HepG2 (cell line): ENCODE measurements at regions not wholly inside any gene's neighbourhood (a gene's known extent, or its start where the extent isn't known, plus 50 kb on each side); places are given as distances from the start of the nearest gene placed in this dataset.
"Not testable (repeated sequence)": the region's sequence is repeated elsewhere in the genome, so short reads cannot be mapped to it uniquely, and the experiment has no call there.

ENCODE experiments used
- ATAC-seq: fragments of 200-7000 bp; cut with Tn5 transposase; 3 replicates; pipeline ENCODE4 v1.9.1; 2020; ENCODE audit warnings: mild to moderate bottlenecking, moderate library complexity
- BruUV-seq: library from RNA; stranded (reverse); fragments of 400-500 nt; replicated peaks from 2 replicates; lab custom pipeline; 2021; lab: Mats Ljungman, UMichigan
- CTCF ChIA-PET: fragments of 300-600 bp; formaldehyde crosslinking; extraction: SDS; loops from one replicate; lab custom pipeline; 2021; ENCODE audit warnings: low total read pairs, inconsistent platforms, low intra/inter-chr PET ratio; lab: Yijun Ruan, JAX
- POLR2A ChIA-PET: fragments of 350-600 bp; sonication (Branson Sonifier 250); formaldehyde crosslinking; loops from one replicate; lab custom pipeline; 2020; ENCODE audit warnings: antibody characterized with exemption, inconsistent platforms; lab: Yijun Ruan, JAX
- DNase-seq: peaks from one replicate; pipeline ENCODE4 v3.0.0-alpha.2; 2015; ENCODE audit warnings: low spot score
- FAIRE-seq: peaks from 3 replicates; lab custom pipeline; 2011; peaks lifted over from hg19 to GRCh38; lab: Jason Lieb, UNC
- H2AFZ ChIP-seq: one replicate; pipeline ENCODE4 v1.6.1; 2011; ENCODE audit warnings: low read length, inconsistent platforms
- H3K27ac ChIP-seq: fragments of 300-600 bp; 3 replicates; pipeline ENCODE4 v1.8.0; 2011; ENCODE audit warnings: mixed run types, mild to moderate bottlenecking, mixed read lengths, low read length, inconsistent platforms; ENCODE audit not compliant: insufficient read depth; ENCODE audit errors: extremely low read length
- H3K27me3 ChIP-seq, 2 experiments: fragments of 200-600 bp in 1 of 2; 2 replicates in 1 of 2; 3 replicates in 1 of 2; pipeline versions ENCODE4 v1.6.0 to v1.8.0; 2011; ENCODE audit warnings: low read length in 2 of 2, mild to moderate bottlenecking in 2 of 2, moderate library complexity in 2 of 2, inconsistent platforms in 1 of 2; ENCODE audit not compliant: insufficient read depth in 2 of 2, control insufficient read depth in 1 of 2
- H3K36me3 ChIP-seq, 2 experiments: fragments of 200-600 bp in 1 of 2; replicated peaks in 1 of 2; 2 replicates in 1 of 2; 3 replicates in 1 of 2; pipeline versions ENCODE4 v1.5.1 to v1.8.0; 2011; ENCODE audit warnings: low read length in 2 of 2, inconsistent platforms in 1 of 2; ENCODE audit not compliant: insufficient read depth in 2 of 2, control insufficient read depth in 1 of 2
- H3K4me1 ChIP-seq: 2 replicates; pipeline ENCODE4 v1.5.1; 2012; ENCODE audit warnings: low read length, inconsistent platforms; ENCODE audit not compliant: insufficient read depth
- H3K4me2 ChIP-seq: 2 replicates; pipeline ENCODE4 v1.6.0; 2011; ENCODE audit warnings: low read depth, low read length, inconsistent platforms
- H3K4me3 ChIP-seq, 3 experiments: fragments of 200-600 bp in 1 of 3; sonication (generic), shearing (Covaris generic) in 1 of 3; replicated peaks in 1 of 3; 2 replicates each; pipeline ENCODE4 v1.5.1; 2011 to 2016; ENCODE audit warnings: low read length in 3 of 3, inconsistent platforms in 2 of 3, low read depth in 2 of 3, mild to moderate bottlenecking in 2 of 3, control low read depth in 1 of 3, mixed read lengths in 1 of 3; ENCODE audit not compliant: insufficient read depth in 1 of 3
- H3K79me2 ChIP-seq: one replicate; pipeline ENCODE4 v1.6.1; 2011; ENCODE audit warnings: low read length, inconsistent platforms; ENCODE audit not compliant: insufficient read depth
- H3K9ac ChIP-seq: 2 replicates; pipeline ENCODE4 v1.6.0; 2011; ENCODE audit warnings: mild to moderate bottlenecking, low read depth, low read length, inconsistent platforms; ENCODE audit not compliant: insufficient read depth
- H3K9me3 ChIP-seq: 2 replicates; pipeline ENCODE4 v1.5.1; 2012; ENCODE audit warnings: mild to moderate bottlenecking, low read length
- H4K20me1 ChIP-seq: 2 replicates; pipeline ENCODE4 v1.6.0; 2011; ENCODE audit warnings: inconsistent platforms, mild to moderate bottlenecking, low read length, moderate library complexity; ENCODE audit not compliant: insufficient read depth
- ELF3 ChIP-seq: IDR thresholded peaks from 2 replicates; pipeline ENCODE4 v1.6.1; 2016; ENCODE audit warnings: missing genetic modification reagents, missing compliant biosample characterization
- ETV5 ChIP-seq: IDR thresholded peaks from 2 replicates; pipeline ENCODE4 v1.6.1; 2018; ENCODE audit warnings: missing biosample characterization, missing genetic modification reagents, inconsistent platforms, borderline replicate concordance
- FOSL2 ChIP-seq: sonication (generic); formaldehyde crosslinking; IDR thresholded peaks from 2 replicates; pipeline ENCODE4 v1.4.0; 2020; ENCODE audit warnings: missing genetic modification reagents
- GABPB1 ChIP-seq: IDR thresholded peaks from 2 replicates; pipeline ENCODE4 v1.6.1; 2016; ENCODE audit warnings: mild to moderate bottlenecking, missing genetic modification reagents, moderate library complexity, missing compliant biosample characterization
- SAP130 ChIP-seq: IDR thresholded peaks from 2 replicates; pipeline ENCODE4 v1.6.1; 2016; ENCODE audit warnings: low read depth
- WGBS: methylation state at CpG from one replicate; pipeline ENCODE4 v1.1.6; 2017; ENCODE audit warnings: low lambda C conversion rate; 5-methylcytosine and 5-hydroxymethylcytosine counted together
- in situ Hi-C: cut with HindIII; loops from 2 replicates; pipeline ENCODE4 v1.10.0; 2017; ENCODE audit warnings: low pct_unique_long_range_greater_than_20kb; ENCODE audit not compliant: extremely low pct_ligation_motif_present
- intact Hi-C: fragments of 100-400 bp; cut with micrococcal nuclease; formaldehyde crosslinking; loops from one replicate; pipeline ENCODE4 v1.10.0; 2022; ENCODE audit not compliant: unreplicated experiment

DNA sequence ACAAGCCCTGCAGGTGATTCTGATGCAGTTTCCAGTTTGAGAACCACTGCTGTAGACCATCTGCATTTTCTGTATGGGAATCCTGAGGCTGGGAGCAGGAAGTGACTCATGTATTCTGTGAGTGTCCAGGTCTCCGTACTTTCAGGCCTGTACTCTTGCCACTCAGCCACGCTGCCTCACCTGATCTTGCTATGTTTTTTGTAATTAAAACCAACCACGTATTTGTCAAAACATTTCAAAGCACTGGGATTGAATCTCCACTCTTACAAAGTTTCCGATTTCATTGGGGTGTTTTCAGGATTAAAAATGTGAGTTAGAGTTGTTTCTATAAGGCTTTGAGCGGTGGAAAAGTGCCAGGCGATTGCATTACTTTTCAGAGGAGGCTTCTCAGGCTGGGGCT, 2907.5 kb downstream of the RPIA start:
- peak; percentile 33; the same call in 1 of the 2 replicates for TF ChIP-seq ELF3
- TF ChIP-seq FOSL2: peak; percentile 74
- 0 out of 2 replicates have a peak, but pooled peaks have one; percentile 12 for TF ChIP-seq SAP130
- TF ChIP-seq GABPB1 (CRISPR knock-in tag): peak; percentile 29; the same call in 1 of the 2 replicates
- peak; percentile 41; the same call in 1 of the 2 replicates for TF ChIP-seq ETV5 (CRISPR knock-in tag)
- WGBS: 28% methylated on average over 6 of the region's 6 CpGs
- intact Hi-C loops, CTCF ChIA-PET, H3K9me3 ChIP-seq, H2AFZ ChIP-seq, H3K27me3 ChIP-seq, H3K4me3 ChIP-seq, BruUV-seq, DNase-seq, H3K27ac ChIP-seq, in situ Hi-C loops, POLR2A ChIA-PET, H3K4me1 ChIP-seq, FAIRE-seq, H3K36me3 ChIP-seq, H3K79me2 ChIP-seq, H3K9ac ChIP-seq, H3K4me2 ChIP-seq, ATAC-seq, H4K20me1 ChIP-seq: not testable (repeated sequence)

DNA sequence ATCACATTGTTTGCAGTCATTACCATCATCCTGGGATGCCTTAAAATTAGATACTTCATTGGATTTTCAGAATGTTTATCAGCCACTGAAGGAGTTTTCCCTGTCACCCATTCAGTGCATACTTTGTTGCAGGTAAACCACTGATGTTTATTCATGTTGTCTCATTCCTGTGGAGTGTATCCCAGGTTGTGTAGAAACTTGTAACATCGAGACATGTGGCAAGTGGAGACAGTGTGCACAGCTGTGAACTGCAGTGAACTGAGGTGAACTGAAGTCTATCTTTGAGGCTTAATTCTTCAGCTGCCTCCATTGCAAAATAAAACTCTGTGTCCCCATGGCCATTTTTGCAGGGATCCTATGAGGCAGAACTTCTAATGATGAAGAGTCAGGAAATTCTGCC, 2911.4 kb downstream of the RPIA start:
- CTCF ChIA-PET, intact Hi-C loops, ATAC-seq, H3K27ac ChIP-seq, H3K79me2 ChIP-seq, H3K9ac ChIP-seq, in situ Hi-C loops, H3K36me3 ChIP-seq, H3K4me3 ChIP-seq, H3K4me1 ChIP-seq, BruUV-seq, H3K4me2 ChIP-seq, H3K27me3 ChIP-seq, H2AFZ ChIP-seq, POLR2A ChIA-PET, H4K20me1 ChIP-seq, H3K9me3 ChIP-seq, FAIRE-seq, DNase-seq: not testable (repeated sequence)
- 10% methylated on average over 1 of the region's 1 CpG for WGBS

DNA sequence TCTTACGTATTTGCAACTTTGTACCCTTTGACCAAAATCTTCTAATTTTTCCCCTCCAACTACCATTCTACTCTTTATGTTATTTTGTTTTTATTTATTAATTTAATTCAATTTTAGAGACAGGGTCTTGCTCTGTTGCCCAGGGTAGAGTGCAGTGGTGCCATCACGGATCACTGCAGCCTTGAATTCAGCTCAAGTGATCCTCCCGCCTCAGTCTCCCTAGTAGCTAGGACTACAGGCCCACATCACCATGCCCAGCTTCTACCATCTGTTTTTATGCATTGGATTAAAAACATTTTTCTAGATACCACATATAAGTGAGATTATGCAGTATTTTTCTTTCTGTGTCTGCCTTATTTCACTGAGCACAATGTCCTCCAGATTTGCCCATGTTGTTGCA, 2912.5 kb downstream of the RPIA start:
- in situ Hi-C loops, H3K4me1 ChIP-seq, BruUV-seq, H3K4me3 ChIP-seq, POLR2A ChIA-PET, FAIRE-seq, H4K20me1 ChIP-seq, CTCF ChIA-PET, DNase-seq, H3K9me3 ChIP-seq, H3K79me2 ChIP-seq, H3K9ac ChIP-seq, H3K4me2 ChIP-seq, H3K27ac ChIP-seq, H3K36me3 ChIP-seq, H2AFZ ChIP-seq, ATAC-seq, intact Hi-C loops, H3K27me3 ChIP-seq: not testable (repeated sequence)
- 0% methylated on average over 2 of the region's 3 CpGs for WGBS

DNA sequence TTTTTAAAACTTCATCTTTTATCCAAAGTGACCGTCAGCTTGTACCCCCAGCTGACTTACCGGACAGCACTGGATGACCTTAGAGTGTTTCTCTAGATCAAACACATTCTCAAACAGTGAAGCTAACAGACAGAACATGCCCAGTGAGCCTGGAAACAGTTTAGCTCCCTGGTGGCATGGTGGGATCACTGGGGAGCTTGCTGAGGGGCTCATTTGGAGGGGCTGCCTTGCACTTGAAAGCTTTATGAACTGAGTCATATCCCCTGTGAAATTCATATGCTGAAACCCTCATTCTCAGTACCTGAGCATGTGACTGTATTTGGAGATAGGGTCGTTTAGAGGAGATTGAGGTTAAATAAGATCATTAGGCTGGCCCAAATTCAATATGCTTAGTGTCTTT, 2913.2 kb downstream of the RPIA start:
- H4K20me1 ChIP-seq, H3K9ac ChIP-seq, H3K36me3 ChIP-seq, CTCF ChIA-PET, H2AFZ ChIP-seq, H3K4me2 ChIP-seq, H3K9me3 ChIP-seq, FAIRE-seq, intact Hi-C loops, H3K27ac ChIP-seq, ATAC-seq, H3K27me3 ChIP-seq, H3K4me3 ChIP-seq, DNase-seq, BruUV-seq, H3K4me1 ChIP-seq, POLR2A ChIA-PET, in situ Hi-C loops, H3K79me2 ChIP-seq: not testable (repeated sequence)
- WGBS: 15% methylated on average over 3 of the region's 3 CpGs
